Germinal center (tissue), 1 donor: ENCODE measurements at regions not wholly inside any gene's neighbourhood (a gene's known extent, or its start where the extent isn't known, plus 50 kb on each side); places are given as distances from the start of the nearest gene placed in this dataset.

Source experiments
- DNase-seq: peaks from one replicate; pipeline ENCODE4 v3.0.0; 2012; ENCODE audit warnings: mixed read lengths, low spot score

GRCh38 chr14:85788470-85789233 lies 258.7 kb downstream of the FLRT2 start:
- DNase-seq = no peak

GRCh38 chr14:85766295-85766694 lies 236.4 kb downstream of the FLRT2 start:
- no peak for DNase-seq

- no peak for DNase-seq
Observed at GRCh38 chr14:85764822-85765221, 234.9 kb downstream of the FLRT2 start.

- DNase-seq = no peak
Observed at GRCh38 chr14:85762526-85762925, 232.6 kb downstream of the FLRT2 start.

GRCh38 chr14:85752175-85752574 lies 222.2 kb downstream of the FLRT2 start:
- no peak for DNase-seq

GRCh38 chr14:85744573-85744972 lies 214.6 kb downstream of the FLRT2 start:
- DNase-seq = no peak

- DNase-seq = no peak
Observed at GRCh38 chr14:85732031-85732430, 202.1 kb downstream of the FLRT2 start.

GRCh38 chr14:85731186-85731585 lies 201.2 kb downstream of the FLRT2 start:
- DNase-seq = no peak

- no peak for DNase-seq
Observed at GRCh38 chr14:85728476-85729065, 198.6 kb downstream of the FLRT2 start.

GRCh38 chr14:85714069-85714468 lies 184.1 kb downstream of the FLRT2 start:
- DNase-seq = no peak

GRCh38 chr14:85711620-85712019 lies 181.7 kb downstream of the FLRT2 start:
- DNase-seq = no peak
